Stomach (tissue), 8 donors: ENCODE measurements at regions not wholly inside any gene's neighbourhood (a gene's known extent, or its start where the extent isn't known, plus 50 kb on each side); places are given as distances from the start of the nearest gene placed in this dataset.

Experiments used
- DNase-seq, 2 donors: peaks; one replicate each; pipeline versions ENCODE4 v3.0.0 to v3.0.0-alpha.2; 2013 to 2019
- H3K27ac ChIP-seq, 5 donors: fragments of 200-600 bp in 4 of 5; sonication (generic) in 4 of 5; one replicate each; pipeline ENCODE4 v1.5.1; 2013 to 2019; ENCODE audit warnings: mild to moderate bottlenecking in 1 of 5, moderate library complexity in 1 of 5
- H3K27me3 ChIP-seq, 3 donors: fragments of 200-600 bp; sonication (generic); one replicate each; pipeline ENCODE4 v1.5.1; 2017 to 2019; ENCODE audit warnings: mixed run types in 1 of 3
- H3K36me3 ChIP-seq, 4 donors: fragments of 200-600 bp; sonication (generic); 1 replicate in 3 of 4; 2 replicates in 1 of 4; pipeline ENCODE4 v1.5.1; 2016 to 2019
- H3K4me1 ChIP-seq, 4 donors: fragments of 200-600 bp; sonication (generic); one replicate each; pipeline ENCODE4 v1.5.1; 2016 to 2019
- H3K4me3 ChIP-seq, 4 donors: fragments of 200-600 bp; sonication (generic) in 3 of 4; one replicate each; pipeline ENCODE4 v1.5.1; 2016 to 2019; ENCODE audit warnings: mild to moderate bottlenecking in 1 of 4
- H3K9me3 ChIP-seq, 4 donors: fragments of 200-600 bp; sonication (generic); one replicate each; pipeline ENCODE4 v1.5.1; 2016 to 2019
- CTCF ChIP-seq, 7 experiments: fragments of 450-650 bp in 4 of 7; fragments of 200-600 bp in 3 of 7; sonication (generic) in 3 of 7; IDR thresholded peaks; one replicate each; pipeline ENCODE4 v1.5.1; 2016 to 2019; ENCODE audit warnings: antibody characterized with exemption in 7 of 7, control low read depth in 2 of 7, mild to moderate bottlenecking in 1 of 7
- EP300 ChIP-seq: sonication (generic); formaldehyde crosslinking; IDR thresholded peaks from one replicate; pipeline ENCODE4 v1.6.1; 2017; ENCODE audit warnings: antibody characterized with exemption
- POLR2A ChIP-seq, 4 donors: fragments of 450-650 bp; IDR thresholded peaks; one replicate each; pipeline ENCODE4 v1.6.1; 2016; ENCODE audit warnings: antibody characterized with exemption in 4 of 4, control low read depth in 2 of 4, mild to moderate bottlenecking in 1 of 4, moderate library complexity in 1 of 4
- POLR2AphosphoS5 ChIP-seq, 3 donors: sonication (generic); formaldehyde crosslinking; IDR thresholded peaks; one replicate each; pipeline ENCODE4 v1.6.1; 2016; ENCODE audit warnings: antibody characterized with exemption in 3 of 3
- WGBS, 5 donors: extraction: QIAGEN DNeasy Blood & Tissue Kit in 3 of 5; methylation state at CpG; one replicate each; pipeline versions ENCODE4 v1.1.5 to v1.1.7; 2013 to 2018; 5-methylcytosine and 5-hydroxymethylcytosine counted together
- intact Hi-C: fragments of 100-400 bp; cut with DNase I; formaldehyde crosslinking; loops from one replicate; pipeline ENCODE4 v1.15.1; 2023; ENCODE audit warnings: low total_unique reads
- donor health status: healthy with polysubstance abuse.
- donor health status: Bipolar disorder and iron deficiency.
- donor health status: healthy.

DNA sequence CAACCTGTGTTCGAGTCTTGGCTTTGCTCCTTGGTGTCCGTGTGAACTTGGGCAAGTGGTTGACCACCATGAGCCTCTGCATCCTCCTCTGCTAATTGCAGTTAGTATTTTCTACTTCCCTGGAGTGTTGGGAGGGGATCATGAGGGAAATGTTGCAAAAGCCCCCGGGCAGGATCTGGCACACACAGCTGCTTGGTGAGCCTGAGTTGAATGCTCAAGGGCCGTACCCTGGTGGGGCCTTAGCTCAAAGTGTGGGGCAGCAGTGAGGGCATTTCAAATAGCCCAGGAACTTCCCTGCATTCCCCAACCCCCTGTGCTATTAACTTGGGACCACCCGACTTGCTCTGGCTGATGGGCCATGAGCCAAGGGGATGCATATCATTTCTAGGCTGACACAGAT is 94.9 kb upstream of the SLC6A11 start:
- no peak for DNase-seq
- WGBS, 5 donors = 69 to 80% (median 71%) methylated on average over 4 to 5 of the region's 5 CpGs
- H3K9me3 ChIP-seq = no peaks in the 10 kb centered on the region
- no peaks in the 10 kb centered on the region for H3K4me1 ChIP-seq
- intact Hi-C loops = no loop called here
- no peak for TF ChIP-seq POLR2A (IDR thresholded peaks at IDR 0.05)
- no peak for TF ChIP-seq EP300
- no peak for TF ChIP-seq CTCF (IDR thresholded peaks at IDR 0.05)
- no peak for TF ChIP-seq POLR2AphosphoS5 (IDR thresholded peaks at IDR 0.05)
- H3K36me3 ChIP-seq = no peaks in the 10 kb centered on the region
- H3K4me3 ChIP-seq = no peak overlapping the region
- peaks cover 0 to 34% (median 0%) of the 10 kb centered on the region in 3 donors for H3K27me3 ChIP-seq
- H3K27ac ChIP-seq = no peak overlapping the region

- peaks cover 0 to 50% (median 4%) of the 10 kb centered on the region in 3 donors for H3K27me3 ChIP-seq
- 61 to 80% (median 66%) methylated on average over 6 of the region's 6 CpGs for WGBS, 5 donors
- no peak for DNase-seq
- H3K4me1 ChIP-seq = no peaks in the 10 kb centered on the region
- H3K27ac ChIP-seq = no peak overlapping the region
- no peaks in the 10 kb centered on the region for H3K9me3 ChIP-seq
- H3K36me3 ChIP-seq = no peaks in the 10 kb centered on the region
- intact Hi-C loops = no loop called here
- TF ChIP-seq POLR2AphosphoS5 (IDR thresholded peaks at IDR 0.05) (no peak), CTCF (IDR thresholded peaks at IDR 0.05) (no peak), EP300 (no peak), POLR2A (IDR thresholded peaks at IDR 0.05) (no peak)
- H3K4me3 ChIP-seq = no peak overlapping the region
Observed at GRCh38 chr3:10722911-10723310, 93.1 kb upstream of the SLC6A11 start.

DNA sequence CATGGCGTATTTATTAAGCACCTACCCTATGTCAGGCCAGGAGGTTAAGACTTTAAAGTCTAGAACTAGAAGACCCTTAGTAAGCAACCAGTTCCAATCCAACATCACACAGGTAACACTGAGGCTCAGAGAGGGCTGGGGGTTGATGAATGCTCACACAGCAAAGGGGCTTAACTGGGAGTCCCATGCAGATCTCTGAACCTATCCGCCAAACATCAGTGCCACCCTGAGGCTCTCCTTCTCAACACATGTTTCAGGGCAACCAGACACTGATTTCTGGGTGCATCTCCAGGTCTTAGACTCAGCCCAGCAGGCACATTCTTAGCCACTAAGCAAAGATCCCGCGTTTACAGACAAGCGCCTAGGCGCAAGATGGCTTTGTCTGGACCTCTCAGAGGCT is 92.0 kb upstream of the SLC6A11 start:
- Histone ChIP-seq H3K27ac (no peak overlapping the region), H3K9me3 (no peaks in the 10 kb centered on the region), H3K36me3 (no peaks in the 10 kb centered on the region), H3K4me1 (no peaks in the 10 kb centered on the region), H3K4me3 (no peak overlapping the region), H3K27me3 (peaks cover 0 to 53% (median 5%) of the 10 kb centered on the region in 3 donors)
- no peak for DNase-seq
- intact Hi-C loops = no loop called here
- WGBS, 5 donors = 63 to 81% (median 79%) methylated on average over 6 of the region's 6 CpGs
- TF ChIP-seq POLR2A (IDR thresholded peaks at IDR 0.05) (no peak), EP300 (no peak), CTCF (IDR thresholded peaks at IDR 0.05) (no peak), POLR2AphosphoS5 (IDR thresholded peaks at IDR 0.05) (no peak)

DNA sequence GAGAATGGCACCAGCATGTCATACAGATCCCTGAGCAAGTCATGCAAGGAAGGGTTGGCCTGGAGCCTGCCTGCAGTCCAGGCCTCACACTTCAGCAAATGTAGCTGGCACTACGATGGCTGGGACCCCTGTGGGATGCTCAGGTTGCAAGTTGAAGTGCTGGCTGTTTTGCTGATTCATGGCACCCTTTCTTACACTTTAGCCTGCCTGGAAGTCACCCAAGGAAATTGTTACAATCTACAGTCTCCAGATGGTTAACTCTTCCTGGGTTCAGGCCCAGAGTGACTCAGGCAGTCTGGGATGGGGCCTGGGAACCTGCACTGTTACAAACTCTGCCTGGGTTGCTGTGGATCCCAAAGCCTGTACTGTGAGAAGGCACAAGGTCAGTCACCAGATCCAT is 91.0 kb upstream of the SLC6A11 start:
- TF ChIP-seq CTCF (IDR thresholded peaks at IDR 0.05) (no peak), POLR2AphosphoS5 (IDR thresholded peaks at IDR 0.05) (no peak), EP300 (no peak), POLR2A (IDR thresholded peaks at IDR 0.05) (no peak)
- WGBS, 5 donors = 22 to 50% (median 29%) methylated on average over 1 of the region's 1 CpG

More for the DNA sequence above, 91.0 kb upstream of the SLC6A11 start:
- no peak for DNase-seq
- Histone ChIP-seq H3K27me3 (peaks cover 0 to 53% (median 10%) of the 10 kb centered on the region in 3 donors), H3K9me3 (no peaks in the 10 kb centered on the region), H3K27ac (no peak overlapping the region), H3K4me3 (no peak overlapping the region), H3K36me3 (no peaks in the 10 kb centered on the region), H3K4me1 (no peaks in the 10 kb centered on the region)
- intact Hi-C loops = no loop called here
